Choroid plexus epithelial cell (primary cell): ENCODE measurements at regions not wholly inside any gene's neighbourhood (a gene's known extent, or its start where the extent isn't known, plus 50 kb on each side); places are given as distances from the start of the nearest gene placed in this dataset.

Source experiments
- DNase-seq: peaks from one replicate; pipeline ENCODE4 v3.0.0-alpha.2; 2010; ENCODE audit warnings: low read depth
- H3K4me3 ChIP-seq: 2 replicates; pipeline ENCODE4 v1.5.1; 2011; ENCODE audit warnings: low read depth, mild to moderate bottlenecking, control low read depth, low read length, moderate library complexity
- CTCF ChIP-seq: conservative IDR thresholded peaks from 2 replicates; pipeline ENCODE4 v1.5.1; 2011; ENCODE audit warnings: low read depth, mild to moderate bottlenecking, control low read depth, inconsistent platforms, low read length, moderate library complexity

- DNase-seq: no peak
- TF ChIP-seq CTCF: no peak
- H3K4me3 ChIP-seq: no peak overlapping the region
Observed at GRCh38 chr15:62552444-62552843, 387.4 kb upstream of the C2CD4B start.

GRCh38 chr15:62553911-62554563 is 389.0 kb upstream of the C2CD4B start:
- H3K4me3 ChIP-seq: no peak overlapping the region
- DNase-seq: no peak
- no peak for TF ChIP-seq CTCF

GRCh38 chr15:62558640-62559380 is 393.7 kb upstream of the C2CD4B start:
- no peak overlapping the region for H3K4me3 ChIP-seq
- TF ChIP-seq CTCF: no peak
- peak; percentile 36 for DNase-seq

- no peak for DNase-seq
- no peak for TF ChIP-seq CTCF
- no peak overlapping the region for H3K4me3 ChIP-seq
Observed at GRCh38 chr15:62559381-62559733, 394.3 kb upstream of the C2CD4B start.

GRCh38 chr15:62561059-62561519 is 396.0 kb upstream of the C2CD4B start:
- TF ChIP-seq CTCF: no peak
- DNase-seq: no peak
- no peak overlapping the region for H3K4me3 ChIP-seq

GRCh38 chr15:62561571-62561970 is 396.5 kb upstream of the C2CD4B start:
- no peak for DNase-seq
- no peak overlapping the region for H3K4me3 ChIP-seq
- TF ChIP-seq CTCF: no peak
